ENCODE measurements at regions not wholly inside any gene's neighbourhood (a gene's known extent, or its start where the extent isn't known, plus 50 kb on each side); places are given as distances from the start of the nearest gene placed in this dataset.

- TF ChIP-seq CTCF (IDR thresholded peaks at IDR 0.05), result no peak
- TF ChIP-seq POLR2A (IDR thresholded peaks at IDR 0.05), result no peak
- no peak for TF ChIP-seq POLR2AphosphoS5 (IDR thresholded peaks at IDR 0.05)
These were observed 863.7 kb downstream of the LRFN5 start for GRCh38 chr14:42470427-42470719.

Data from gastroesophageal sphincter (tissue), 3 donors.